Fibroblast of lung (primary cell): ENCODE measurements at regions not wholly inside any gene's neighbourhood (a gene's known extent, or its start where the extent isn't known, plus 50 kb on each side); places are given as distances from the start of the nearest gene placed in this dataset.

ENCODE experiments used
- DNase-seq, 2 donors: peaks; one replicate each; pipeline versions ENCODE4 v3.0.0 to v3.0.0-alpha.2; 2010; ENCODE audit warnings: low read depth in 2 of 2
- H2AFZ ChIP-seq: 2 replicates; pipeline ENCODE4 v1.5.1; 2012; ENCODE audit warnings: low read length, control low read depth, inconsistent platforms
- H3K27ac ChIP-seq: 2 replicates; pipeline ENCODE4 v1.5.1; 2011; ENCODE audit warnings: low read length, control low read depth; ENCODE audit not compliant: insufficient read depth
- H3K27me3 ChIP-seq: 2 replicates; pipeline ENCODE4 v1.5.1; 2011; ENCODE audit warnings: mild to moderate bottlenecking, low read length; ENCODE audit not compliant: control insufficient read depth, insufficient read depth
- H3K36me3 ChIP-seq: 2 replicates; pipeline ENCODE4 v1.5.1; 2011; ENCODE audit warnings: low read length; ENCODE audit not compliant: control insufficient read depth, insufficient read depth
- H3K4me1 ChIP-seq: 2 replicates; pipeline ENCODE4 v1.5.1; 2011; ENCODE audit warnings: low read length; ENCODE audit not compliant: control insufficient read depth, insufficient read depth; ENCODE audit errors: extremely low read depth
- H3K4me2 ChIP-seq: 2 replicates; pipeline ENCODE4 v1.5.1; 2011; ENCODE audit warnings: low read length, control low read depth; ENCODE audit not compliant: insufficient read depth; ENCODE audit errors: extremely low read depth
- H3K4me3 ChIP-seq, 4 experiments: fragments of 200-600 bp in 1 of 4; sonication (generic) in 1 of 4; replicated peaks in 1 of 4; 2 replicates each; pipeline ENCODE4 v1.5.1; 2011 to 2016; ENCODE audit warnings: low read length in 4 of 4, low read depth in 3 of 4, mild to moderate bottlenecking in 3 of 4, control low read depth in 2 of 4, inconsistent platforms in 1 of 4, mixed read lengths in 1 of 4; ENCODE audit not compliant: insufficient read depth in 1 of 4; ENCODE audit errors: control extremely low read depth in 1 of 4
- H3K79me2 ChIP-seq: 2 replicates; pipeline ENCODE4 v1.5.1; 2012; ENCODE audit warnings: mild to moderate bottlenecking, low read length, inconsistent platforms; ENCODE audit not compliant: control insufficient read depth, insufficient read depth
- H3K9ac ChIP-seq: 2 replicates; pipeline ENCODE4 v1.5.1; 2011; ENCODE audit warnings: mild to moderate bottlenecking, low read length, control low read depth; ENCODE audit not compliant: insufficient read depth
- H3K9me3 ChIP-seq: 2 replicates; pipeline ENCODE4 v1.5.1; 2012; ENCODE audit warnings: low read depth, low read length; ENCODE audit not compliant: control insufficient read depth, insufficient read depth
- H4K20me1 ChIP-seq: 2 replicates; pipeline ENCODE4 v1.5.1; 2011; ENCODE audit warnings: low read length; ENCODE audit not compliant: control insufficient read depth, insufficient read depth; ENCODE audit errors: extremely low read depth
- CTCF ChIP-seq, 2 donors: IDR thresholded peaks in 1 of 2; conservative IDR thresholded peaks in 1 of 2; 1 replicate in 1 of 2; 2 replicates in 1 of 2; pipeline ENCODE4 v1.5.1; 2011 to 2012; ENCODE audit warnings: low read length in 2 of 2, control low read depth in 1 of 2, inconsistent platforms in 1 of 2, low read depth in 1 of 2, mild to moderate bottlenecking in 1 of 2
- EZH2 ChIP-seq: IDR thresholded peaks from 2 replicates; pipeline ENCODE4 v1.5.1; 2012; ENCODE audit warnings: low read length, control low read depth, mild to moderate bottlenecking; ENCODE audit errors: missing control alignments

DNA sequence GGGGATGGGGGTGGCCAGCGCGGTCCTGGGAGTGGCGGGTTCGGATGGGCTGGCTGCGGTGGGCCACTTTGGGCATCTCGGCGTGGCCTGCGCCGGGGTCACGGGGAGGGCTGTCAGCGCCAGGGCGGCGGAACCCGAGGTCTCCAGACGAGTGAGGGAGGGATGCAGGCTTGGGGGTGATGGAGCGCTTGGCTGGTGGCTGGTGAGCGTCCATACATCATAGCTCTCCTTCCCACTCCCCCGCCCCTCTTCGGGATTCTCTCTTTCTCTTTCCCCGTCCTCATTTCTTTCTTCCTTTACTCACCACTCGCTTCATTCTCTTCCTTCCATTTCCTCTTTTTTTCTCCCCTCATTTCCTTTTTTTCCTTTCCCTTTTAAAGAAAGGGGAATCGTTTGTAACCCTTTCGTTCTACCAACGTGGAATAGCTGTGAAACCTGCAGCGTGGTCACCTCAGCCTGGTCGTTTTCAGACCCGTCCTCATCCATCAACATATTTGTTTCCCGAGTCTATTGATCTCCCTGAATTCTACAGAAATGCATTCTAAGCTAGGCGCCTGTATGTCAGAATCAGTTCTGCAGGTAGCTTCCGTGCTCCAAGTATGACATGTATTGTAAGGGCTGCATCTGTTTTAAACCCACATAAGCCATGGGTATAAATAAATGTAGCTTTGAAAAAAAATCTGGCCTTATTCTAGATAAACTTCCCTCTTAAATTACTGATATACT is 260.3 kb upstream of the E2F7 start:
- H3K36me3 ChIP-seq, result no peaks in the 10 kb centered on the region
- no peaks in the 10 kb centered on the region for H3K4me1 ChIP-seq
- no peaks in the 10 kb centered on the region for H3K9me3 ChIP-seq
- H3K27me3 ChIP-seq, result peaks cover 5% of the 10 kb centered on the region
- no peak overlapping the region for H3K27ac ChIP-seq
- no peak for DNase-seq
- peak overlapping the region; percentile 86 to 92 (median 89) for H3K4me3 ChIP-seq
- peak overlapping the region; percentile 89 for H3K4me2 ChIP-seq
- H3K79me2 ChIP-seq, result no peaks in the 10 kb centered on the region
- no peaks in the 10 kb centered on the region for H4K20me1 ChIP-seq
- no peak overlapping the region for H3K9ac ChIP-seq
- no peak for TF ChIP-seq CTCF (conservative IDR thresholded peaks at IDR 0.05 in 1 of 2, IDR thresholded peaks at IDR 0.05 in 1 of 2; ENCODE audit: low read depth in 1 of 2, low read length in 2 of 2)
- TF ChIP-seq EZH2, result no peak
- H2AFZ ChIP-seq, result peak overlapping the region; percentile 43

DNA sequence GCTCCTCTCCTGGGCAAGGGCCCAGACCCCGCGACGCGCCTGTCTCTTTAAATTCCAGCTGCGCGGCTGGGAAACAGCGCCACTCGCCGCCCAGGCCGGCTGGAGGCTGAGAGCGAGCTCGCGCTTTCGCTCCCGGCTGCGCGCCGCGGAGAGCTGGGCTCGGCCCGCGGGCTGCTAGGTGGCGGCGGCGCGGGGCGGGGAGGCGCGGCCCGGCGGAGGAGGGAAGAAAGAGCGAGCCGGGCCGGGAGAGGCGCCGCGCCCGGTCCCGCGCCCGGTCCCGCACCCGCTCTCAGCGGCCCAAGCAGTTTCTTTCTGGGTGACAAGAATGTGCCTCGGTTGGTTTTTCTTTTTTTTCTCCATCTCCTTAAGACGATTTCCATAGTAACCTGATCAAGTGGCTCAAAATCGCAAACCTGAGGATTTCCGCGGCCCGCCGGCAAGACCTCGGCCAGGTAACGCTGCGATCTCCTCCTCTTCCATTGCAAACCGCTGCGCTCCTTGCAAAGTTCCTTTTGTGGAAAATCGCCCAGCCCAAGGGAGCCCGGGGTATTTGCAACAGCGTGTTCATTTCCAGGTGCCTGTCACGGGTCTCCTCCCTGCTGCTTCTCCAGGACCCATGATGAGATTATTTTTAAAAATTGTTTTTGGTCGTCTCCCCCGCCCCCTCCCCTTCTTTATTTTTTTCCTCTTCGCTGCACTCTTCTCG is 259.5 kb upstream of the E2F7 start:
- H3K27me3 ChIP-seq, result peaks cover 5% of the 10 kb centered on the region
- DNase-seq, result peak; percentile 71 to 75
- H3K27ac ChIP-seq, result peak overlapping the region; percentile 19
- peak overlapping the region; percentile 86 for H2AFZ ChIP-seq
- H3K9ac ChIP-seq, result peak overlapping the region; percentile 50
- H3K4me3 ChIP-seq, result peak overlapping the region; percentile 86 to 92 (median 89)
- no peaks in the 10 kb centered on the region for H3K4me1 ChIP-seq
- no peaks in the 10 kb centered on the region for H3K79me2 ChIP-seq
- no peaks in the 10 kb centered on the region for H3K9me3 ChIP-seq
- no peaks in the 10 kb centered on the region for H4K20me1 ChIP-seq
- no peaks in the 10 kb centered on the region for H3K36me3 ChIP-seq
- peak overlapping the region; percentile 93 for H3K4me2 ChIP-seq
- peak; percentile 41 to 47 for TF ChIP-seq CTCF (conservative IDR thresholded peaks at IDR 0.05 in 1 of 2, IDR thresholded peaks at IDR 0.05 in 1 of 2; ENCODE audit: low read depth in 1 of 2, low read length in 2 of 2)
- TF ChIP-seq EZH2, result no peak

DNA sequence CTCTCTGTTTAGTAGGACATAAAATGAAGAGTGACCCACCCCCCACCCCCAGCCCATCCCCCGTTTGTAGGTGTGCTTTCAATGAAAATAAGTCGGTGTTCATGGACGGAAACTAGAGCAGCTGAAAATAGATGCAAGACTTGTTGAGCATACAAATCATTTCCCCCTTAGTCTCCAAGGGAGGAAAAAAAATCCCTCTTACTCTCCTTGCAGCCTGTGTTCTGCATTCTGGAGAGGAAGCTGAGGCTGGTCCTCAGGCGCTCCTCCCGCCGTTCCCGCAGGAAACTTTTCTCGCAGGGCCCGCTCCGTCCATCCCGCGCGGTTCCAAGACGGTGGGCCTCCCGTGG is 259.0 kb upstream of the E2F7 start:
- no peaks in the 10 kb centered on the region for H3K9me3 ChIP-seq
- peak overlapping the region; percentile 50 for H3K9ac ChIP-seq

More for the DNA sequence above, 259.0 kb upstream of the E2F7 start:
- Histone ChIP-seq H3K4me3 (peak overlapping the region; percentile 50 to 92 (median 88)), H4K20me1 (no peaks in the 10 kb centered on the region), H2AFZ (peak overlapping the region; percentile 86), H3K4me1 (no peaks in the 10 kb centered on the region), H3K27ac (no peak overlapping the region), H3K79me2 (no peaks in the 10 kb centered on the region), H3K27me3 (peaks cover 5% of the 10 kb centered on the region), H3K4me2 (peak overlapping the region; percentile 93), H3K36me3 (no peaks in the 10 kb centered on the region)
- DNase-seq, result peak in 1 of 2 donors; percentile 11
- TF ChIP-seq EZH2 (no peak), CTCF (conservative IDR thresholded peaks at IDR 0.05 in 1 of 2, IDR thresholded peaks at IDR 0.05 in 1 of 2; ENCODE audit: low read depth in 1 of 2, low read length in 2 of 2) (no peak)
